Central memory CD8-positive, alpha-beta T cell (primary cell): ENCODE measurements at regions not wholly inside any gene's neighbourhood (a gene's known extent, or its start where the extent isn't known, plus 50 kb on each side); places are given as distances from the start of the nearest gene placed in this dataset.

Experiments
- ATAC-seq: fragments of 150-1000 bp; cut with Tn5 transposase; replicated peaks from 2 replicates; pipeline ENCODE4 v1.10.0; 2022; ENCODE audit warnings: mild to moderate bottlenecking, moderate FRiP score, moderate number of reproducible peaks; ENCODE audit not compliant: poor library complexity, severe bottlenecking; ENCODE audit errors: extremely low read depth
- DNase-seq, 2 donors: peaks; one replicate each; pipeline ENCODE4 v3.0.0; 2021; ENCODE audit warnings: low spot score in 2 of 2
- H3K27ac Mint-ChIP-seq: one replicate; pipeline ENCODE4 v1.8.0; 2022; ENCODE audit warnings: low read depth, mild to moderate bottlenecking, moderate library complexity, mixed read lengths
- H3K27me3 Mint-ChIP-seq: one replicate; pipeline ENCODE4 v1.8.0; 2022; ENCODE audit warnings: mixed read lengths
- H3K36me3 Mint-ChIP-seq: one replicate; pipeline ENCODE4 v1.8.0; 2022; ENCODE audit warnings: mild to moderate bottlenecking, moderate library complexity, mixed read lengths; ENCODE audit not compliant: insufficient read depth
- H3K4me1 Mint-ChIP-seq: one replicate; pipeline ENCODE4 v1.8.0; 2022; ENCODE audit warnings: mixed read lengths
- H3K4me3 Mint-ChIP-seq: one replicate; pipeline ENCODE4 v1.8.0; 2022; ENCODE audit warnings: mild to moderate bottlenecking, moderate library complexity, mixed read lengths
- H3K9me3 Mint-ChIP-seq: one replicate; pipeline ENCODE4 v1.8.0; 2022; ENCODE audit warnings: mixed read lengths

- no peak overlapping the region for H3K27ac Mint-ChIP-seq
- peaks cover 6% of the 10 kb centered on the region for H3K27me3 Mint-ChIP-seq
- no peaks in the 10 kb centered on the region for H3K36me3 Mint-ChIP-seq
- no peak for ATAC-seq
- H3K9me3 Mint-ChIP-seq: peaks cover 11% of the 10 kb centered on the region
- no peak for DNase-seq
- H3K4me3 Mint-ChIP-seq: no peak overlapping the region
- no peaks in the 10 kb centered on the region for H3K4me1 Mint-ChIP-seq
Measured at GRCh38 chr20:41865938-41866337, 247.8 kb upstream of the CHD6 start.

GRCh38 chr20:41862476-41862875, 244.3 kb upstream of the CHD6 start:
- DNase-seq (no peak), ATAC-seq (no peak)
- no peaks in the 10 kb centered on the region for H3K4me1 Mint-ChIP-seq
- no peak overlapping the region for H3K4me3 Mint-ChIP-seq
- H3K9me3 Mint-ChIP-seq: peaks cover 1% of the 10 kb centered on the region
- no peaks in the 10 kb centered on the region for H3K36me3 Mint-ChIP-seq
- no peak overlapping the region for H3K27ac Mint-ChIP-seq
- peaks cover 2% of the 10 kb centered on the region for H3K27me3 Mint-ChIP-seq

DNA sequence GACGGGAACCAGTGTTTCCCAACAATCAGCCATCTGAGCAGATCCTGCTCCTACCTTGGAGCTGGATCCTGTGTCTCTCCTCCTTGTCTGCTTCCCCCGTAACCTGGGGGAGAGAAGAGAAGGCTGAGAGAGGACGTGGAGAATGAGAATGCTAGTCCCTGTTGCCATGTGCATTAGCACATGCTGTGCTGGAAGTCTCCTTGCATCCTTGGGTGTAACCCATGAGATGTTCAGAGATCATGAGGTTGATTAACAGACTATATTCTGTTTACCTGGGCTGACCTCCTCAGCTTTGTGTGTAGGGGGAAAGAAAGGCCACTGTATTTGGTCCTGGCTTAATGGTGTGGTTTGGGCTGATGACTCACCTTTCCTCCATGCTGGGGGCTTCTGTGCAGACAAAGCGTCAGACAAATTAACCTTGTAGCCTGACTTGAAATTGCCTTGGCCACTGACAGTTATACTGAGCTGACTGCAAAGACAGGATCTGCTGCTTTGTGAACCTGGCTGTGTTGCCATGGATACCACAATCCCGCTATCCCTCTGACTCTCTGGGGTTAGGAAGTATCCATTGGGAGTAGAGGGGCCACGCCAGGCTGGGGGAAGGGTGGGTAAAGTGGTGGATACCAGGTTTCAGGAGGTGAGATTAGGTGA, 243.7 kb upstream of the CHD6 start:
- Mint-ChIP-seq H3K27ac (no peak overlapping the region), H3K27me3 (no peaks in the 10 kb centered on the region), H3K9me3 (no peaks in the 10 kb centered on the region), H3K36me3 (no peaks in the 10 kb centered on the region), H3K4me1 (no peaks in the 10 kb centered on the region), H3K4me3 (no peak overlapping the region)
- DNase-seq (no peak), ATAC-seq (no peak)

DNA sequence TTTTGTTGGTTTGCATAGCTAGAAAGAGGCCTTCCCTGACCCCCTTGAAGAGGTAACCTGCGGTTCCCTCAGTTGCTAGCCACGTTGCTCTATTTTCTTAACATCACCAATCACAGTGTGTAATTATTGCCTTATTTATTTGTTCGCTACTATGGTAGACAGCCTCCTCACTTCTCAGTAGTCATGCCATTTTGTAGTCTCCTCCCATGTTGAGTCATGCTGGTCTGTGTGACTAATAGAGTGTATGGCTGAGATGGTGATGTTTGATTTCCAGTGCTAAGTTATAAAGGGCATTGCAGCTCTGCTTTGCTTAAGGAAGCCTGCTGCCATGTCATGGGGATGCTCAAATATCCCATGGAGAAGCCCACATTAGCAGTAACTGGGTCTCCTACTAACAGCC, 236.6 kb upstream of the CHD6 start:
- ATAC-seq (no peak), DNase-seq (no peak)
- Mint-ChIP-seq H3K27me3 (peaks cover 11% of the 10 kb centered on the region), H3K4me1 (no peaks in the 10 kb centered on the region), H3K4me3 (no peak overlapping the region), H3K36me3 (peaks cover 2% of the 10 kb centered on the region), H3K9me3 (no peaks in the 10 kb centered on the region), H3K27ac (no peak overlapping the region)

DNA sequence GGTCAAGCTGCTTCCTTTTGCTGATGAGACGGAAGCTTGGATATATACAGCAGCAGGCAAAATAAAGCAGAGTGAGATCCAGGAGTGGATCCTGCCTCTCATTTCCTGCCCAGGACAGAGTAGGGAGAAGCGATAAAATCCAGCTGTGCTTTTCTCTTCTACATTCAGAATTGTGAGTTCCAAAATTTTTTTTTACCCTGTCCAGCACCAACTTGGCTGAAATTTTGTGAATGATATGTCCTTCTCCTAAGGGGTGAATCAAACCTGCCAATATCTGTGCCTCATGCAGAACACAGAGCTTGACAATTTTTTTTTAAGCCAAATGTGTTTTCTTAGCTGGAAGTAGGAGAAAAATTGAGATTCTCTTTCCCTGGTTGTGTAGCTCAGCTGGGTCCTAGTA, 235.6 kb upstream of the CHD6 start:
- DNase-seq (no peak), ATAC-seq (no peak)
- H3K4me3 Mint-ChIP-seq: no peak overlapping the region
- no peaks in the 10 kb centered on the region for H3K4me1 Mint-ChIP-seq
- H3K36me3 Mint-ChIP-seq: peaks cover 2% of the 10 kb centered on the region
- H3K27me3 Mint-ChIP-seq: peaks cover 11% of the 10 kb centered on the region
- H3K27ac Mint-ChIP-seq: no peak overlapping the region
- H3K9me3 Mint-ChIP-seq: no peaks in the 10 kb centered on the region

DNA sequence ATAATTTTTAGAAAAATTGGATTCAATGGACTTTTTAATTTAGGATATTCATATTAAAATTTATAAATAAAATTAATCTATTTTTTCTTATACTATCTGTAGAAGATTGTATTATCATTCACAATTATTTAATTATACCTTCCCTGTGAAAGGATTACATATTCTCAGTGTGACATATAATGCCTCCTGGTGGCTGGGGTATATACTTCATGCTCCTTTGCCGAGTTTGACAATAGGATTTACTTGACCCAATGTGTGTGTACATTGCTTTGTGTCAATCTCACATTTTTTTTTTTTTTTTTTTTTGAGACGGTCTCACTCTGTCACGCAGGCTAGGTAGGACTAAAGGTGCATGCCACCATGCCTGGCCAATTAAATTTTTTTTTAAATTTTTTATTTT, 230.0 kb upstream of the CHD6 start:
- peaks cover 2% of the 10 kb centered on the region for H3K36me3 Mint-ChIP-seq
- DNase-seq (no peak), ATAC-seq (no peak)
- no peaks in the 10 kb centered on the region for H3K4me1 Mint-ChIP-seq
- H3K27ac Mint-ChIP-seq: no peak overlapping the region
- no peaks in the 10 kb centered on the region for H3K9me3 Mint-ChIP-seq
- H3K27me3 Mint-ChIP-seq: no peaks in the 10 kb centered on the region
- no peak overlapping the region for H3K4me3 Mint-ChIP-seq

DNA sequence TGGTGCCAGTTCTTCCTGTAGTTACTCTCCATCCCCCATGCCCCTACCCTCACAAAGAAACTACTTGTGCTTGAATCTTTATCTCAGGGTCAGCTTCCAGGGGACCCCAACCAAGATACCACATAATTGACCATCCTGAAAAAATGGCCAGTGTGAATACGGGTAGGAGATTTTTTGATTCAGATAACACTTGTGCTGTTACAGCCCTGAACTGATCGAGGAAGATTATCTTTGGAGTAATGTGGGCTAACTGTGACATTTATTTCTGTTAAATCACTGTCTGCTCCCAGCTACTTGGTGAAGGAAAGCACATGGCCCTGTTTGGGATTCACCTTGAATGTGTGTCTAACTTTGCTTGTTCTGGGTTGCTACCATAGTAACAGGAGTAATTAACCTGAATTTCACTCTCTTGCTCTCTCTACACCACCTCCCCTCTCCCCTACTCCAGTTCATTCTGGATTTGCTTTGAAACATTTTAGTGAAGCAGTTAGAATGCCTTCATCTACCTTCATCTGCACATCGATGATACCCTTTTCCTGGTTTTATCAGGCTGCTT, 219.6 kb upstream of the CHD6 start:
- Mint-ChIP-seq H3K4me3 (no peak overlapping the region), H3K4me1 (no peaks in the 10 kb centered on the region), H3K27me3 (no peaks in the 10 kb centered on the region), H3K9me3 (no peaks in the 10 kb centered on the region), H3K27ac (no peak overlapping the region), H3K36me3 (no peaks in the 10 kb centered on the region)
- DNase-seq (no peak), ATAC-seq (no peak)

- H3K4me1 Mint-ChIP-seq: no peaks in the 10 kb centered on the region
- H3K4me3 Mint-ChIP-seq: no peak overlapping the region
- no peaks in the 10 kb centered on the region for H3K36me3 Mint-ChIP-seq
Measured at GRCh38 chr20:41833739-41834138, 215.6 kb upstream of the CHD6 start.

GRCh38 chr20:41830702-41831101, 212.5 kb upstream of the CHD6 start:
- Mint-ChIP-seq H3K4me1 (no peaks in the 10 kb centered on the region), H3K27me3 (peaks cover 40% of the 10 kb centered on the region), H3K36me3 (no peaks in the 10 kb centered on the region), H3K9me3 (peaks cover 12% of the 10 kb centered on the region), H3K27ac (no peak overlapping the region), H3K4me3 (no peak overlapping the region)
- DNase-seq (no peak), ATAC-seq (no peak)

More at GRCh38 chr20:41833739-41834138, 215.6 kb upstream of the CHD6 start:
- DNase-seq: no peak
- Mint-ChIP-seq H3K9me3 (peaks cover 6% of the 10 kb centered on the region), H3K27ac (no peak overlapping the region), H3K27me3 (peaks cover 18% of the 10 kb centered on the region)
- no peak for ATAC-seq

DNA sequence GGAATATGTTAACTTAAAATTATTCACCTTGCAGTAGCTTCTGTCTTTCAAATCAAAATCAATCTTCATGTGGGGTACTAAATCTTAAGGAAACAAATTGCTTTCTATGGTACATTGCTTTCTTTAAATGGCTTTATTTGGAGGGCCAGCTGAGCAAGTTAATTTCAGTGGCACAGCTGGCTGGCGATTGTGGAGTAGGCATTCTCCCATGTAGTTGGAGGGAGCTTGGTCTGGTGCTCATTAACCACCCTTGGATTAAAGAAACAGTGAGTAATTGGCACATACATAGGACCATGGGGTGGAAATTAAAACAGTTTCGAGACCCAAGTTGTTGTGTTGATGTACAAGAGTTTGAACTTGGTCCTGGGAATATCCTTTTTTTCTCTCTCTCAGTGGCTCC, 201.3 kb upstream of the CHD6 start:
- H3K27me3 Mint-ChIP-seq: no peaks in the 10 kb centered on the region
- no peak for DNase-seq
- no peaks in the 10 kb centered on the region for H3K36me3 Mint-ChIP-seq
- H3K4me1 Mint-ChIP-seq: no peaks in the 10 kb centered on the region
- H3K4me3 Mint-ChIP-seq: no peak overlapping the region
- H3K9me3 Mint-ChIP-seq: no peaks in the 10 kb centered on the region
- no peak for ATAC-seq
- H3K27ac Mint-ChIP-seq: no peak overlapping the region

DNA sequence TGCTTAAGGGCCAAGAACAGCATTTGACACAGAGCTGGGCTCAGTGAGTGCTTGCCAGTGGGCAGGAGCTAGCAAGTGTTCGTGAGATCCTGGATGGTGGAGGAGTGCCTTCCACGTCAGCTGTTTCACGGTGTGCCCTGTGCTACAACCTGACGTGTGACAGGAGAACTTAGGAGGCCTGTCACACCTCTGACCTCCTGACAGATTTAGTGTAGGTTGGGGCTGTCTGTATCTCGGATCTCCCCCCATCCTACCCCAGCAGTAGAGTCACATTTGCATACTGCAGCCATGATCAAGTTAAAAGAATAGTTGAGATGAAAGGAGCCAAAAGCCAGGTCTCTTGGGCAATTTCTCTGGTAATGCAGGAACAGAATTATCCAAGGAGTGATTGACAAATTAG, 200.8 kb upstream of the CHD6 start:
- H3K9me3 Mint-ChIP-seq: no peaks in the 10 kb centered on the region
- no peaks in the 10 kb centered on the region for H3K4me1 Mint-ChIP-seq

GRCh38 chr20:41818369-41818768, 200.2 kb upstream of the CHD6 start:
- Mint-ChIP-seq H3K36me3 (no peaks in the 10 kb centered on the region), H3K9me3 (no peaks in the 10 kb centered on the region), H3K27ac (no peak overlapping the region), H3K27me3 (no peaks in the 10 kb centered on the region), H3K4me1 (no peaks in the 10 kb centered on the region), H3K4me3 (no peak overlapping the region)
- ATAC-seq (no peak), DNase-seq (no peak)

More for the DNA sequence above, 200.8 kb upstream of the CHD6 start:
- DNase-seq (no peak), ATAC-seq (no peak)
- no peaks in the 10 kb centered on the region for H3K36me3 Mint-ChIP-seq
- H3K27ac Mint-ChIP-seq: no peak overlapping the region
- H3K27me3 Mint-ChIP-seq: no peaks in the 10 kb centered on the region
- H3K4me3 Mint-ChIP-seq: no peak overlapping the region

DNA sequence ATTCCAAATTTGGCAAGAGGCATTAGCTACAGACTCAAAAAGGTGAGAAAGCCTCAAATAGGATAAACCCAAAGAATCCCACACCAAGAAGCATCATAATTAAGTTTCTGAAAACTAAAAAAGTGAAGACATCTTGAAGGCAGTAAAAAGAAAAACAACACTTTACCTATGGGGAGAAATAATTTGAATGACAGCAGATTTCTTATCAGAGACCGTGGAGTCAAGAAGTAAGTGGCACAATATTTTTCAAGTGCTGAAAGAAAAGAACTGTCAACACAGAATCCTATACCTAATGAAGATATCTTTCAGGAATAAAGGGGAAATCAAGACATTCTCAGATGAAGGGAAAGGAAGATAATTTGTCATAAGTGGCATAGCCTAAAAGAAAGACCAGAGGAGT, 193.3 kb upstream of the CHD6 start:
- Mint-ChIP-seq H3K27ac (no peak overlapping the region), H3K4me1 (no peaks in the 10 kb centered on the region), H3K4me3 (no peak overlapping the region), H3K36me3 (no peaks in the 10 kb centered on the region), H3K9me3 (peaks cover 11% of the 10 kb centered on the region), H3K27me3 (peaks cover 25% of the 10 kb centered on the region)
- ATAC-seq: no peak
- DNase-seq: no peak
